Lung (tissue), 11 donors: ENCODE measurements at regions not wholly inside any gene's neighbourhood (a gene's known extent, or its start where the extent isn't known, plus 50 kb on each side); places are given as distances from the start of the nearest gene placed in this dataset.

Source experiments
- ATAC-seq: fragments of 200-7000 bp; cut with Tn5 transposase; one replicate; pipeline ENCODE4 v1.9.1; 2020; ENCODE audit warnings: moderate number of reproducible peaks; ENCODE audit not compliant: insufficient read depth, low FRiP score
- DNase-seq, 3 donors: peaks; one replicate each; pipeline ENCODE4 v3.0.0-alpha.2; 2013 to 2017
- H3K27ac ChIP-seq, 2 donors: one replicate each; pipeline ENCODE4 v1.5.1; 2013; ENCODE audit warnings: mild to moderate bottlenecking in 2 of 2, moderate library complexity in 2 of 2, control low read depth in 1 of 2, inconsistent platforms in 1 of 2, low read depth in 1 of 2, low read length in 1 of 2
- H3K27me3 ChIP-seq, 3 donors: one replicate each; pipeline ENCODE4 v1.5.1; 2013; ENCODE audit warnings: low read length in 2 of 3; ENCODE audit not compliant: control insufficient read depth in 3 of 3, insufficient read depth in 3 of 3
- H3K36me3 ChIP-seq, 4 donors: one replicate each; pipeline ENCODE4 v1.5.1; 2013; ENCODE audit warnings: low read length in 4 of 4, mild to moderate bottlenecking in 1 of 4, moderate library complexity in 1 of 4; ENCODE audit not compliant: control insufficient read depth in 4 of 4, insufficient read depth in 4 of 4
- H3K4me1 ChIP-seq, 5 donors: one replicate each; pipeline ENCODE4 v1.5.1; 2013; ENCODE audit warnings: low read length in 5 of 5, mild to moderate bottlenecking in 2 of 5, moderate library complexity in 1 of 5; ENCODE audit not compliant: control insufficient read depth in 5 of 5, insufficient read depth in 5 of 5
- H3K4me3 ChIP-seq: one replicate; pipeline ENCODE4 v1.5.1; 2013; ENCODE audit warnings: mild to moderate bottlenecking, control low read depth, moderate library complexity
- H3K9ac ChIP-seq, 2 donors: one replicate each; pipeline ENCODE4 v1.5.1; 2013; ENCODE audit warnings: low read length in 2 of 2, control low read depth in 1 of 2; ENCODE audit not compliant: insufficient read depth in 1 of 2
- H3K9me3 ChIP-seq, 4 donors: one replicate each; pipeline ENCODE4 v1.5.1; 2013; ENCODE audit warnings: low read length in 3 of 4, mild to moderate bottlenecking in 1 of 4, moderate library complexity in 1 of 4; ENCODE audit not compliant: control insufficient read depth in 4 of 4, insufficient read depth in 3 of 4
- WGBS, 2 donors: extraction: QIAGEN DNeasy Blood & Tissue Kit; methylation state at CpG; one replicate each; pipeline ENCODE4 v1.1.7; 2013; 5-methylcytosine and 5-hydroxymethylcytosine counted together
- TF ChIP-seq, protein P1 (sequence below): IDR thresholded peaks from 2 replicates; pipeline ENCODE4 v1.5.1; 2012; ENCODE audit warnings: mild to moderate bottlenecking; ENCODE audit errors: control extremely low read depth, extremely low read depth
- donor health status: control.
- donor health status: control.
- donor health status: Bipolar disorder and iron deficiency.
- donor health status: healthy.
- donor health status: DM: yes; HTN: yes; CAD: no.

DNA sequence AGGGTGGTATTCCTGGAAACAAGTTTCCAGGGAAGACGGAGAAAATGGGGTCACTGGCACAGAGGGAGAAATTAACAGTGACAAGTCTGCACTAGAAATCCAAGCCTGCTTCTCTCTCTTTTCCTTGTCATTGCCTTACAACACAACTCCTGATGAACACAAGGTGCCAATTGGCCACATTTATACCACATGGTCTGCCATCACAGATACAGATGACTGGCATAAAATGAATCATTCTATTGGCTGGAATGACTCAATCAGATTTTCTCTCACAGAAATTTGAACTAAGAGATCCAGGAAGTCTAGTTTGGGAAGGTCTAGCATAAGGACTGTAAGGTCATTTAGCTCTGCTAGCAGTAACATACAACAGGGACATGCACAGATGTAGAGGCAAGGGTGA, 190.3 kb downstream of the LINC00237 start:
- DNase-seq (no peak), ATAC-seq (no peak)
- H3K9ac ChIP-seq = no peak overlapping the region
- TF ChIP-seq, protein P1, sequence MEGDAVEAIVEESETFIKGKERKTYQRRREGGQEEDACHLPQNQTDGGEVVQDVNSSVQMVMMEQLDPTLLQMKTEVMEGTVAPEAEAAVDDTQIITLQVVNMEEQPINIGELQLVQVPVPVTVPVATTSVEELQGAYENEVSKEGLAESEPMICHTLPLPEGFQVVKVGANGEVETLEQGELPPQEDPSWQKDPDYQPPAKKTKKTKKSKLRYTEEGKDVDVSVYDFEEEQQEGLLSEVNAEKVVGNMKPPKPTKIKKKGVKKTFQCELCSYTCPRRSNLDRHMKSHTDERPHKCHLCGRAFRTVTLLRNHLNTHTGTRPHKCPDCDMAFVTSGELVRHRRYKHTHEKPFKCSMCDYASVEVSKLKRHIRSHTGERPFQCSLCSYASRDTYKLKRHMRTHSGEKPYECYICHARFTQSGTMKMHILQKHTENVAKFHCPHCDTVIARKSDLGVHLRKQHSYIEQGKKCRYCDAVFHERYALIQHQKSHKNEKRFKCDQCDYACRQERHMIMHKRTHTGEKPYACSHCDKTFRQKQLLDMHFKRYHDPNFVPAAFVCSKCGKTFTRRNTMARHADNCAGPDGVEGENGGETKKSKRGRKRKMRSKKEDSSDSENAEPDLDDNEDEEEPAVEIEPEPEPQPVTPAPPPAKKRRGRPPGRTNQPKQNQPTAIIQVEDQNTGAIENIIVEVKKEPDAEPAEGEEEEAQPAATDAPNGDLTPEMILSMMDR = no peak
- no peak overlapping the region for H3K27ac ChIP-seq
- H3K27me3 ChIP-seq = peaks cover 0 to 2% (median 0%) of the 10 kb centered on the region in 3 donors
- no peaks in the 10 kb centered on the region for H3K4me1 ChIP-seq
- WGBS, 2 donors = 38 to 83% methylated on average over 1 of the region's 1 CpG
- H3K4me3 ChIP-seq = no peak overlapping the region
- no peaks in the 10 kb centered on the region for H3K36me3 ChIP-seq
- H3K9me3 ChIP-seq = peaks cover 0 to 18% (median under 1%) of the 10 kb centered on the region in 4 donors

DNA sequence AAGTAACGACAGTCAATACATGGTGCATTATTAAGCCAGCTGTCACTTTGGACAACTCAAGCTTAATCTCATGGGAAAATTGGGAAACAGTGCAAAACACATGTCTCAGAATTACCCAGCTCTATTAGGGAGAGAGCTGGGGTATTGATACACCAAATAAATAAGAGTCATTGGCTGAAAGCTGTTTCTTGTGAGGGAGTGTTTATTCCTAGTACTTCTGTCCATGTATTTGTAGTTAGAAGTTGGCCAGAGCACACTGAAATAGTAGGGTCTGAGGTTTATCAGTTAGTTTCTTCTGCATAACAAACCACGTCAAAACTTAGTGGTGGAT, 192.0 kb upstream of the RALGAPA2 start:
- TF ChIP-seq, protein P1 = no peak
- Histone ChIP-seq H3K4me1 (no peaks in the 10 kb centered on the region), H3K36me3 (no peaks in the 10 kb centered on the region), H3K9me3 (peaks cover 0 to 10% (median 5%) of the 10 kb centered on the region in 4 donors), H3K27me3 (peaks cover 0 to 4% (median 0%) of the 10 kb centered on the region in 3 donors), H3K27ac (no peak overlapping the region), H3K4me3 (no peak overlapping the region), H3K9ac (no peak overlapping the region)
- DNase-seq (no peak), ATAC-seq (no peak)
- 83 to 85% methylated on average over 2 of the region's 2 CpGs for WGBS, 2 donors

DNA sequence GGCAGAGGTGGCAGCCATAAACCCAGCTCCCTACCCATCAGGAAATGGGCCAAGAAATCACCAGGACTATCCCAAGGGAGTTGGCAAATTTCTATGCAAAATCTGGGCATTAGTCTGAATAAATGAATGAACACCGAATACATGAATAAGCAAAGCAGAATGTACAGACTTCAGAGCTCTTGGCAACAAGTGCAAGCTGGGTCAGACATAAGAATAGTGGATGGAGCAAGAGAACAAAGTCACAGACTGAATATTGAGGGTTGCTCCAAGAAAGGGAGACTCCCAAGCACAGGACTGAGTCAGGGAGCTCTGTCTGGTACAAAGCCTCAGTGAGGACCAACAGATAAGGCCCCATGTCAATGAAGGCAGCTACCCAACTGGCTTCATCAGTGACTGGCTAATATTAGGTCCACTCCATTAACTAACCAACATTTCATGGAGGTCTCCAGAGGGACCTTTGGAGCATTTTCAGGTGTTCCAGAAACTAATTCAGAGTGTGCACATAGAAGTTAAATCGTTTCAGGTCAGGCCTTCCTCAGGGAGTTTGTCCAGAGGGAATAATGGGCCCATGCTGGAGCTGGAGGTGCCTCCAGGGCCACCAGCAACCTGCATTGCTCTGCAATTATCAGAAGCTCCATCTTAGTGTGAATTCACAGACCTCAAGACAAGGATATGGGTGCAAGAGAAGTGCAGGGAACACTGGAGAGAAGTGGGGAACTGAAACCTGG, 191.5 kb upstream of the RALGAPA2 start:
- Histone ChIP-seq H3K4me1 (no peaks in the 10 kb centered on the region), H3K4me3 (no peak overlapping the region), H3K27ac (no peak overlapping the region), H3K9ac (no peak overlapping the region), H3K27me3 (no peaks in the 10 kb centered on the region), H3K36me3 (no peaks in the 10 kb centered on the region), H3K9me3 (peaks cover 0 to 9% (median 3%) of the 10 kb centered on the region in 4 donors)
- DNase-seq (no peak), ATAC-seq (no peak)
- 81 to 87% methylated on average over 2 of the region's 2 CpGs for WGBS, 2 donors
- TF ChIP-seq, protein P1 = no peak

DNA sequence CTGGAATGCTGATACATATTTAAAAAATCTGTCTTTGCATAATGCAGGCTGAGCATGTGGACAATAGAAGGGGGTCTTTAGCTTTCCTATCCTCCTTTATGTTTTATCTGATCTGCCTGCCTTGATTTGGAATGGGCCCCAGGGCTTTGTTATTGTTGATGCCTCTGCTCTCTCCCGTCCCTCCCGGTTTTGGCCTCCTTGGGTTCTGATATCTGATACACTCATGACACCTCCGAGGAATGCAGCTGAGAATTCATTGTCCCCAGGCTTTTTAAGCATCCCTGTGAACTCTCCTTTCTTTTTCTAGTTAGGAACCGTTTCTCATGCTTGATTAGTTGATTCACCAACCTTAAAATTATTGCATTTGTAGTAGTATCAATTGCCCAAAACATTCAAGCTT, 185.5 kb upstream of the RALGAPA2 start:
- ATAC-seq (no peak), DNase-seq (peak in 2 of 3 donors; percentile 7 to 13)
- Histone ChIP-seq H3K27me3 (no peaks in the 10 kb centered on the region), H3K9ac (no peak overlapping the region), H3K4me1 (peaks cover 0 to 19% (median 0%) of the 10 kb centered on the region in 5 donors), H3K9me3 (peaks cover 0 to 2% (median 0%) of the 10 kb centered on the region in 4 donors), H3K4me3 (no peak overlapping the region), H3K27ac (no peak overlapping the region), H3K36me3 (no peaks in the 10 kb centered on the region)
- WGBS, 2 donors = 18 to 26% methylated on average over 4 of the region's 4 CpGs
- TF ChIP-seq, protein P1 = no peak
